Testis (tissue), 2 donors: ENCODE measurements at regions not wholly inside any gene's neighbourhood (a gene's known extent, or its start where the extent isn't known, plus 50 kb on each side); places are given as distances from the start of the nearest gene placed in this dataset.

ENCODE experiments used
- DNase-seq: peaks from one replicate; pipeline ENCODE4 v3.0.0-alpha.2; 2019
- H3K27ac ChIP-seq, 2 donors: fragments of 200-600 bp; sonication (generic); one replicate each; pipeline ENCODE4 v1.5.1; 2019
- H3K27me3 ChIP-seq: fragments of 200-600 bp; sonication (generic); one replicate; pipeline ENCODE4 v1.5.1; 2019
- H3K36me3 ChIP-seq: fragments of 200-600 bp; sonication (generic); one replicate; pipeline ENCODE4 v1.5.1; 2017; ENCODE audit warnings: low read depth; ENCODE audit errors: missing control alignments
- H3K4me1 ChIP-seq: fragments of 200-600 bp; sonication (generic); one replicate; pipeline ENCODE4 v1.5.1; 2019
- H3K4me3 ChIP-seq, 2 donors: fragments of 200-600 bp; sonication (generic); one replicate each; pipeline ENCODE4 v1.5.1; 2017 to 2019
- H3K9me3 ChIP-seq: fragments of 200-600 bp; sonication (generic); one replicate; pipeline ENCODE4 v1.5.1; 2017
- CTCF ChIP-seq, 3 experiments: fragments of 450-650 bp in 2 of 3; fragments of 200-600 bp in 1 of 3; sonication (generic) in 1 of 3; IDR thresholded peaks; one replicate each; pipeline ENCODE4 v1.5.1; 2016 to 2019; ENCODE audit warnings: antibody characterized with exemption in 3 of 3, mild to moderate bottlenecking in 2 of 3, moderate library complexity in 1 of 3
- POLR2A ChIP-seq: fragments of 450-650 bp; IDR thresholded peaks from one replicate; pipeline ENCODE4 v1.6.1; 2017; ENCODE audit warnings: antibody characterized with exemption, mild to moderate bottlenecking, moderate library complexity
- WGBS, 2 donors: methylation state at CpG; one replicate each; pipeline ENCODE4 v1.1.5; 2018; 5-methylcytosine and 5-hydroxymethylcytosine counted together
- intact Hi-C: fragments of 100-400 bp; cut with DNase I; formaldehyde crosslinking; loops from one replicate; pipeline ENCODE4 v1.15.1; 2023; ENCODE audit warnings: low total_unique reads

- Histone ChIP-seq H3K4me3 (no peak overlapping the region), H3K27me3 (no peaks in the 10 kb centered on the region), H3K9me3 (no peaks in the 10 kb centered on the region), H3K27ac (no peak overlapping the region), H3K36me3 (no peaks in the 10 kb centered on the region), H3K4me1 (no peaks in the 10 kb centered on the region)
- TF ChIP-seq CTCF (IDR thresholded peaks at IDR 0.05) (no peak), POLR2A (no peak)
- WGBS, 2 donors, result 82 to 86% methylated on average over 1 of the region's 1 CpG
- DNase-seq, result no peak
- intact Hi-C loops, result no loop called here
Measured at GRCh38 chr16:73735954-73736353, 560.7 kb upstream of the PSMD7 start.

- Histone ChIP-seq H3K9me3 (no peaks in the 10 kb centered on the region), H3K27ac (no peak overlapping the region), H3K36me3 (no peaks in the 10 kb centered on the region), H3K4me3 (no peak overlapping the region), H3K27me3 (no peaks in the 10 kb centered on the region), H3K4me1 (no peaks in the 10 kb centered on the region)
- intact Hi-C loops, result no loop called here
- whole genome bisulfite sequencing, 2 donors, result 88 to 91% methylated on average over 3 of the region's 3 CpGs
- TF ChIP-seq CTCF (IDR thresholded peaks at IDR 0.05) (no peak), POLR2A (no peak)
- DNase-seq, result no peak
Measured at GRCh38 chr16:73735018-73735417, 561.6 kb upstream of the PSMD7 start.

GRCh38 chr16:73732681-73733080, 563.9 kb upstream of the PSMD7 start:
- intact Hi-C loops, result no loop called here

GRCh38 chr16:73732143-73732542, 564.5 kb upstream of the PSMD7 start:
- no peaks in the 10 kb centered on the region for H3K9me3 ChIP-seq
- TF ChIP-seq CTCF (IDR thresholded peaks at IDR 0.05) (no peak), POLR2A (no peak)
- H3K4me1 ChIP-seq, result no peaks in the 10 kb centered on the region
- no peaks in the 10 kb centered on the region for H3K36me3 ChIP-seq
- H3K27ac ChIP-seq, result no peak overlapping the region
- intact Hi-C loops, result no loop called here
- 85 to 91% methylated on average over 1 of the region's 1 CpG for WGBS, 2 donors
- no peak overlapping the region for H3K4me3 ChIP-seq
- no peaks in the 10 kb centered on the region for H3K27me3 ChIP-seq
- DNase-seq, result no peak

More at GRCh38 chr16:73732681-73733080, 563.9 kb upstream of the PSMD7 start:
- Histone ChIP-seq H3K4me1 (no peaks in the 10 kb centered on the region), H3K36me3 (no peaks in the 10 kb centered on the region), H3K9me3 (no peaks in the 10 kb centered on the region), H3K27me3 (no peaks in the 10 kb centered on the region), H3K27ac (no peak overlapping the region), H3K4me3 (no peak overlapping the region)
- TF ChIP-seq POLR2A (no peak), CTCF (IDR thresholded peaks at IDR 0.05) (no peak)
- WGBS, 2 donors, result 88 to 92% methylated on average over 2 of the region's 2 CpGs
- DNase-seq, result no peak

GRCh38 chr16:73730481-73731090, 566.0 kb upstream of the PSMD7 start:
- TF ChIP-seq POLR2A (no peak), CTCF (IDR thresholded peaks at IDR 0.05) (no peak)
- no peaks in the 10 kb centered on the region for H3K4me1 ChIP-seq
- no peaks in the 10 kb centered on the region for H3K9me3 ChIP-seq
- WGBS, 2 donors, result 54 to 75% methylated on average over 15 of the region's 15 CpGs
- peak overlapping the region in 1 of 2 donors; percentile 45 for H3K4me3 ChIP-seq
- H3K27ac ChIP-seq, result no peak overlapping the region
- no peaks in the 10 kb centered on the region for H3K36me3 ChIP-seq
- intact Hi-C loops, result no loop called here
- no peaks in the 10 kb centered on the region for H3K27me3 ChIP-seq
- no peak for DNase-seq
